ENCODE measurements at regions not wholly inside any gene's neighbourhood (a gene's known extent, or its start where the extent isn't known, plus 50 kb on each side); places are given as distances from the start of the nearest gene placed in this dataset.
"Not testable (repeated sequence)": the region's sequence is repeated elsewhere in the genome, so short reads cannot be mapped to it uniquely, and the experiment has no call there.

GRCh38 chr22:38375784-38376183 is 58.6 kb upstream of the CSNK1E start:
- not testable (repeated sequence) for H3K4me1 ChIP-seq (ENCODE audit: control insufficient read depth, insufficient read depth, low read length); H3K9ac ChIP-seq (ENCODE audit: extremely low read depth, low read length, poor library complexity, severe bottlenecking); H3K27ac Mint-ChIP-seq; H3K4me3 Mint-ChIP-seq; H3K27me3 ChIP-seq (ENCODE audit: control insufficient read depth, insufficient read depth, low read length, poor library complexity, severe bottlenecking); H3K27ac ChIP-seq (ENCODE audit: low read depth, low read length); H3K27me3 Mint-ChIP-seq (ENCODE audit: insufficient read depth); DNase-seq; H3K4me1 Mint-ChIP-seq
- WGBS, 2 experiments (ENCODE audit: insufficient coverage in 1 of 2, insufficient read length in 1 of 2) = 100% methylated on average over 2 of the region's 2 CpGs; no CpG with 5 or more reads in 1 of the 2 experiments
- Mint-ChIP-seq H3K36me3 (ENCODE audit: low read depth) (peaks cover 80% of the 10 kb centered on the region), H3K9me3 (peaks cover 34% of the 10 kb centered on the region)
- peaks cover 41% of the 10 kb centered on the region for H3K9me3 ChIP-seq (ENCODE audit: control insufficient read depth, low read length)
- H3K36me3 ChIP-seq (ENCODE audit: control insufficient read depth, insufficient read depth, low read length) = peaks cover 57% of the 10 kb centered on the region
- H3K4me3 ChIP-seq (ENCODE audit: low read length) = peak overlapping the region; percentile 45

GRCh38 chr22:38375005-38375404 is 57.8 kb upstream of the CSNK1E start:
- not testable (repeated sequence) for H3K4me1 ChIP-seq (ENCODE audit: control insufficient read depth, insufficient read depth, low read length); H3K27ac Mint-ChIP-seq; H3K27me3 Mint-ChIP-seq (ENCODE audit: insufficient read depth); H3K9ac ChIP-seq (ENCODE audit: extremely low read depth, low read length, poor library complexity, severe bottlenecking); H3K4me3 Mint-ChIP-seq; H3K27me3 ChIP-seq (ENCODE audit: control insufficient read depth, insufficient read depth, low read length, poor library complexity, severe bottlenecking); DNase-seq; H3K27ac ChIP-seq (ENCODE audit: low read depth, low read length)
- Histone ChIP-seq H3K9me3 (ENCODE audit: control insufficient read depth, low read length) (peaks cover 41% of the 10 kb centered on the region), H3K36me3 (ENCODE audit: control insufficient read depth, insufficient read depth, low read length) (peaks cover 51% of the 10 kb centered on the region), H3K4me3 (ENCODE audit: low read length) (peak overlapping the region; percentile 45)
- H3K9me3 Mint-ChIP-seq = peaks cover 34% of the 10 kb centered on the region
- H3K4me1 Mint-ChIP-seq = peaks cover 13% of the 10 kb centered on the region
- peaks cover 72% of the 10 kb centered on the region for H3K36me3 Mint-ChIP-seq (ENCODE audit: low read depth)

DNA sequence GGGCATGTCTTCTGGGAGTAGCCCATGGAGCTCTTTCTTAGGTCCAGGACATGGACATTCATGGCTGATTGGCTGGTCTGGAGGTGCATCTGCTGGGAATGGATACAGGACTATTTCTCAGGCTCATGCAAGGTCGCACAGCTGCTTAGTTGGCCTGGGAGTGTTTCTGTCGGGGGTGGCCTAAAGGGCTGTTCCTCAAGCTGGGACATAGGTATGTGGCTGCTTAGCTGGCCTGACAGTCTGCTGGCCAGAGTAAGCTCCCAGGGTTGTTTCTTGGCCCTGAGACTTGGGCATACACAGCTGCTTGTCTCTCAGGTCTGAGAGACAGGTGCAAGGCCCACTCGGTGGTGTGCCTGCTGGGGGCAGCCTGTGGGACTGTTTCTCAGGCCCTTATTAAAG is 57.2 kb upstream of the CSNK1E start:
- 97 to 100% methylated on average over 1 to 3 of the region's 3 CpGs for WGBS, 2 experiments (ENCODE audit: insufficient coverage in 1 of 2, insufficient read length in 1 of 2)
- H3K36me3 Mint-ChIP-seq (ENCODE audit: low read depth) = peaks cover 67% of the 10 kb centered on the region

DNA sequence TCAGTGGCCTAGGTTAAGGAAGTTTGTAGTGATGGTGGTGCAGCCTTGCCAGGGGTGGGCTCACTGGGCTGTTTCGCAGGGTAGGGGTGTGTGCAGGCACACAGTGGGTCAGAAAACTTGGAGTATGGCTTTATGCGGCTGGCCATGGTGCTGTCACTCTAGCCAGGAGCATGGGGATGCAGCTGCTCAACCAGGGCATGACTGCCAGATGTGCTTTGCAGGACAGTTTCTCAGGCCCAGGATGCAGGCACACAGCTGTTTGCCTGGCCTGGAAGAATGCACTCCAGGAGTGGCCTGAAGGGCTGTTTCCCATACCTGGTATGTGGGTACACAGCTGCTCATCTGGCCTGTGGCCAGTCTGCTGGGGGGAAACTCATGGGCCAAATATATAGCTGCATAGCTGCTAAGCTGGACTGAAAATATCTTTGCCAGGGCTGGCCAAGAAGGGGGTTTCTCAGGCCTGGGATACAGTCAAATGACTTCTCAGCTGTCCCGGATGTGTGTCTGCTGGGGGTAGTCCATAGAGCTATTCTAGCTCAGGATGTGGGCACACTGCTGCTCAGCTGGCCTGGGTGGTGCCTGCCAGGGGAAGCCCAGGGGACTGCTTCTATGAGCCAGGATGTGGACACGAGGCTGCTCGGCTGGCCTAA is 56.7 kb upstream of the CSNK1E start:
- not testable (repeated sequence) for H3K27me3 Mint-ChIP-seq (ENCODE audit: insufficient read depth); H3K4me1 ChIP-seq (ENCODE audit: control insufficient read depth, insufficient read depth, low read length); H3K27me3 ChIP-seq (ENCODE audit: control insufficient read depth, insufficient read depth, low read length, poor library complexity, severe bottlenecking); H3K27ac Mint-ChIP-seq; DNase-seq; H3K4me3 Mint-ChIP-seq; H3K9ac ChIP-seq (ENCODE audit: extremely low read depth, low read length, poor library complexity, severe bottlenecking); H3K27ac ChIP-seq (ENCODE audit: low read depth, low read length)
- Mint-ChIP-seq H3K4me1 (peaks cover 13% of the 10 kb centered on the region), H3K36me3 (ENCODE audit: low read depth) (peaks cover 67% of the 10 kb centered on the region), H3K9me3 (peaks cover 34% of the 10 kb centered on the region)
- H3K9me3 ChIP-seq (ENCODE audit: control insufficient read depth, low read length) = peaks cover 41% of the 10 kb centered on the region
- peak overlapping the region; percentile 45 for H3K4me3 ChIP-seq (ENCODE audit: low read length)
- peaks cover 48% of the 10 kb centered on the region for H3K36me3 ChIP-seq (ENCODE audit: control insufficient read depth, insufficient read depth, low read length)
- 83 to 85% methylated on average over 1 to 3 of the region's 5 CpGs for WGBS, 2 experiments (ENCODE audit: insufficient coverage in 1 of 2, insufficient read length in 1 of 2)

More for the DNA sequence above, 57.2 kb upstream of the CSNK1E start:
- DNase-seq; H3K27me3 Mint-ChIP-seq (ENCODE audit: insufficient read depth); H3K9ac ChIP-seq (ENCODE audit: extremely low read depth, low read length, poor library complexity, severe bottlenecking); H3K27ac ChIP-seq (ENCODE audit: low read depth, low read length); H3K4me1 ChIP-seq (ENCODE audit: control insufficient read depth, insufficient read depth, low read length); H3K27me3 ChIP-seq (ENCODE audit: control insufficient read depth, insufficient read depth, low read length, poor library complexity, severe bottlenecking); H3K4me3 Mint-ChIP-seq: not testable (repeated sequence)
- H3K36me3 ChIP-seq (ENCODE audit: control insufficient read depth, insufficient read depth, low read length) = peaks cover 45% of the 10 kb centered on the region
- H3K4me1 Mint-ChIP-seq = peaks cover 13% of the 10 kb centered on the region
- H3K27ac Mint-ChIP-seq = peak overlapping the region; percentile 45
- peaks cover 41% of the 10 kb centered on the region for H3K9me3 ChIP-seq (ENCODE audit: control insufficient read depth, low read length)
- H3K9me3 Mint-ChIP-seq = peaks cover 34% of the 10 kb centered on the region
- H3K4me3 ChIP-seq (ENCODE audit: low read length) = peak overlapping the region; percentile 45

DNA sequence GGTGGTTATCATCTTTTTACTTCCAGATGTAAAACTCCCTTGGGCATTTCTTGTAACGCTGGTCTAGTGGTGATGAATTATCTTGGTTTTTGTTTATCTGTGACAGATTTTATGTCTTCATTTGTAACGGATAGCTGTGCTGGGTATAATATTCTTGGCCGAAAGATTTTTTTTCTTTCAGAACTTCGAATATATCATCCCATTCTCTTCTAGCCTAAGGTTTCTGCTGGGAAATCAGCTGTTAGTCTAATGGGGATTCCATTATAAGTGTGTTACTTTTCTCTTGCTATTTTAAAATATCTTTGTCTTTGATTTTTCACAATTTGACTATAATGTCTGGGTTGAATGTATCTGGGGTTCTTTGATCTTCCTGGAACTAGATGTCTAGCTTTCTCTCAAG is 55.4 kb upstream of the CSNK1E start:
- H3K27me3 ChIP-seq (ENCODE audit: control insufficient read depth, insufficient read depth, low read length, poor library complexity, severe bottlenecking); H3K4me3 ChIP-seq (ENCODE audit: low read length); H3K27ac ChIP-seq (ENCODE audit: low read depth, low read length); DNase-seq; H3K4me1 ChIP-seq (ENCODE audit: control insufficient read depth, insufficient read depth, low read length); H3K9ac ChIP-seq (ENCODE audit: extremely low read depth, low read length, poor library complexity, severe bottlenecking); H3K27me3 Mint-ChIP-seq (ENCODE audit: insufficient read depth); H3K27ac Mint-ChIP-seq; H3K4me3 Mint-ChIP-seq: not testable (repeated sequence)
- H3K9me3 ChIP-seq (ENCODE audit: control insufficient read depth, low read length) = peaks cover 41% of the 10 kb centered on the region
- Mint-ChIP-seq H3K36me3 (ENCODE audit: low read depth) (peaks cover 62% of the 10 kb centered on the region), H3K4me1 (peaks cover 13% of the 10 kb centered on the region), H3K9me3 (peaks cover 34% of the 10 kb centered on the region)
- 86 to 94% methylated on average over 1 to 2 of the region's 4 CpGs for WGBS, 2 experiments (ENCODE audit: insufficient coverage in 1 of 2, insufficient read length in 1 of 2)
- H3K36me3 ChIP-seq (ENCODE audit: control insufficient read depth, insufficient read depth, low read length) = peaks cover 39% of the 10 kb centered on the region

- H3K27me3 ChIP-seq (ENCODE audit: control insufficient read depth, insufficient read depth, low read length, poor library complexity, severe bottlenecking); H3K4me3 ChIP-seq (ENCODE audit: low read length); H3K4me3 Mint-ChIP-seq; H3K27ac ChIP-seq (ENCODE audit: low read depth, low read length); H3K9ac ChIP-seq (ENCODE audit: extremely low read depth, low read length, poor library complexity, severe bottlenecking); DNase-seq; H3K27ac Mint-ChIP-seq; H3K27me3 Mint-ChIP-seq (ENCODE audit: insufficient read depth); H3K4me1 ChIP-seq (ENCODE audit: control insufficient read depth, insufficient read depth, low read length): not testable (repeated sequence)
- Histone ChIP-seq H3K36me3 (ENCODE audit: control insufficient read depth, insufficient read depth, low read length) (peaks cover 29% of the 10 kb centered on the region), H3K9me3 (ENCODE audit: control insufficient read depth, low read length) (peaks cover 35% of the 10 kb centered on the region)
- Mint-ChIP-seq H3K36me3 (ENCODE audit: low read depth) (peaks cover 64% of the 10 kb centered on the region), H3K9me3 (peaks cover 29% of the 10 kb centered on the region), H3K4me1 (peaks cover 13% of the 10 kb centered on the region)
- 86 to 97% methylated on average over 1 to 3 of the region's 3 CpGs for WGBS, 2 experiments (ENCODE audit: insufficient coverage in 1 of 2, insufficient read length in 1 of 2)
These were observed 53.3 kb upstream of the CSNK1E start for GRCh38 chr22:38370490-38370889.

DNA sequence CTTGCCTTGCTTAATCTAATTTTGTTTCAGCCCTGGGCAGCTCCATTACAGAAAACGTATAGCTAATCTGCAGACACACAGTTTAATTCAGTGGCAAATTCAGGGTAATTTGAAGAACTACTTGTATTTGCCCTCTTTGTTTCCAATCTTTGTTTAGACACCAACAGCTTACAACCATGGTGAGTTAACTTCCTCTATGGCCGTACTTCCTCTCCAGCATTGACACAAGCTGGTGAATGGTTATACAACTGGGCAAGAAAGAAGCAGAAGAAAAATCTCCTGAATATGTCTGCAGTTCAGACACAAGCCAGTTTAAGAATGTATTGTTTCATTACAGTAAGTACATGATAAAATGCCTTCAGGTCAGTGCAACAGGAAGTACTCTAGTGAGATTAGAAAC is 51.9 kb upstream of the CSNK1E start:
- peaks cover 64% of the 10 kb centered on the region for H3K36me3 Mint-ChIP-seq (ENCODE audit: low read depth)
- Histone ChIP-seq H3K9me3 (ENCODE audit: control insufficient read depth, low read length) (peaks cover 25% of the 10 kb centered on the region), H3K36me3 (ENCODE audit: control insufficient read depth, insufficient read depth, low read length) (peaks cover 21% of the 10 kb centered on the region)
- H3K27ac ChIP-seq (ENCODE audit: low read depth, low read length); H3K4me3 Mint-ChIP-seq; H3K4me3 ChIP-seq (ENCODE audit: low read length); H3K27me3 ChIP-seq (ENCODE audit: control insufficient read depth, insufficient read depth, low read length, poor library complexity, severe bottlenecking); H3K27ac Mint-ChIP-seq; DNase-seq; H3K27me3 Mint-ChIP-seq (ENCODE audit: insufficient read depth); H3K9ac ChIP-seq (ENCODE audit: extremely low read depth, low read length, poor library complexity, severe bottlenecking); H3K4me1 ChIP-seq (ENCODE audit: control insufficient read depth, insufficient read depth, low read length): not testable (repeated sequence)
- H3K4me1 Mint-ChIP-seq = peaks cover 13% of the 10 kb centered on the region
- H3K9me3 Mint-ChIP-seq = peaks cover 24% of the 10 kb centered on the region
- 85 to 100% methylated on average over 1 of the region's 2 CpGs for WGBS, 2 experiments (ENCODE audit: insufficient coverage in 1 of 2, insufficient read length in 1 of 2)
